ENCODE measurements at regions not wholly inside any gene's neighbourhood (a gene's known extent, or its start where the extent isn't known, plus 50 kb on each side); places are given as distances from the start of the nearest gene placed in this dataset.

- TF ChIP-seq CTCF (IDR thresholded peaks at IDR 0.05; ENCODE audit: insufficient read depth, low read depth, low read length) (no peak), EZH2 (IDR thresholded peaks at IDR 0.05; ENCODE audit: insufficient read depth, low read length) (no peak)
Observed at GRCh38 chr3:176942305-176942704, 255.0 kb downstream of the TBL1XR1 start.

All from astrocyte (in vitro differentiated cells and primary cell).